Stimulated activated CD4-positive, alpha-beta T cell treated with anti-CD3 and anti-CD28 coated beads, Interleukin-4, amount 100 ng/mL, for 48 hours (primary cell): ENCODE measurements at regions not wholly inside any gene's neighbourhood (a gene's known extent, or its start where the extent isn't known, plus 50 kb on each side); places are given as distances from the start of the nearest gene placed in this dataset.

Experiments used
- DNase-seq, 2 donors: peaks; one replicate each; pipeline ENCODE4 v3.0.0-alpha.2; 2020; ENCODE audit warnings: low read depth in 2 of 2

DNA sequence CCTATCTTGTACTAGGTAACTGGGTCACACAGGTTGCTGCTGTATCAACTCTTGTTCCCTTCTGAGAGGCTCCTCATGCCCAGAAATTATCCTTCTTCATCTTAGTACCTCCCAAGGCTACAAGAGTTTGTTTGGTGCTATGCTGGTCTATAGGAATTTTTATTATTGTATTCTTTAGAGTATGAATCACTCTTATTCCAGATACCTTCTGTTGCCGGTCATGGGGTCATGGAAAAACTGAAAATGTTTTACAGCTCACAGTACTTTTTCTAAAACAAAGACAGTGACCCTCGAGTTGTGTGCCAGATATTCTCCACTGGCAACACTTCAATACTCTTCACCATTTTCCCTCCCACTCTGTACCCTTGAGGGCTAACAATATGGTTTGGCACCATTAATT, 1598.0 kb upstream of the TMEM132C start:
- DNase-seq = no peak

DNA sequence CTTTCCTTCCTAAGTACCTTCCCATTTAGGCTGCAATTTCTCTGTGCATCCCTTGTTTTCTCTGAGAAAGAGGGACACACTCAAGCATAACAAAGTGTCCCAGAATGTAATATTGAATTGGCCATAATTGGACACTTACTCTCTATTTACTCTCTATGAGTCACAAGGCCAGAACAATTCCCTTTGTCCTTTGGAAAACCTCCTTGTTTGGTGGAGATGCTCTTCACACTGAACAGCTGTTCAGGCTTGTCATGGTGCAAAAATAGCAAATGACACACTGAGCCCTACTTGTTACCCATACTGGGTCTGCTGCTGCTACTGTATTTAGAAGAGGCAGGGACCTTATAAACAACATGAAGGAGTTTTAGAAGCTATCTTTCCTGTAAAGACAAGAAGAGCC, 1590.5 kb upstream of the TMEM132C start:
- DNase-seq = no peak

DNA sequence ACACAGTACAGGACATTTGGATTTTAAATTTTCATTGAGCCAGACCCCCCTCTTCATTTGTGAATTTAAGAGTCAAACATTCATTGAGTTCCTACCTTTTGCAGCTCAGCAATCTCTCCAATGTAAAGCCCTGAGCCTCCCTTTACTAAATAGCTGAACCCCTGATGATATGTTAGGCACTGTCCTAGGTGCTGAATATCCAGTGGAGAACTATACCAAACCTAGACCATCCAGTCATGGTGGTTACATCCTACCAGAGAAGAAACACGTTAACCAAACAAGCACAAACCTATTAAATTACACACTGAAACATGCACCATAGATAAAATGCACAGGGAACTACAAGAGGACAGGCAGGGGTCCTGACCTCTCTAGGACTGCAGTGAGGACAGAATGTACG, 1585.3 kb upstream of the TMEM132C start:
- no peak for DNase-seq

DNA sequence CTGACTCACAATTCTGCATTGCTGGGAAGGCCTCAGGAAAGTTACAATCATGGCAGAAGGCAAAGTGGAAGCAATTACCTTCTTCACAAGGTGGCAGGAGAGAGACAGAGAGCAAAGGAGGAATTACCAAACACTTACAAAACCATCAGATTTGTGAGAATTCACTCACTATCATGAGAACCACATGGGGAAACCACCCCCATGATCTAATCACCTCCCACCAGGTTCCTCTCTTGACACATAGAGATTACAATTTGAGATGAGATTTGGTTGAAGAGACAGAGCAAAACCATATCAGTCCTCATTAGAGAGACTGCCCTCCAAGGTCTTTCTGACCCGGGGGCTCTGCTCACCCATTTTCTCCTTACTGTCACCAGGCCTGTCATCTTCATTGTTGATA, 1582.3 kb upstream of the TMEM132C start:
- DNase-seq = no peak

GRCh38 chr12:126685636-126686035, 1581.3 kb upstream of the TMEM132C start:
- no peak for DNase-seq

DNA sequence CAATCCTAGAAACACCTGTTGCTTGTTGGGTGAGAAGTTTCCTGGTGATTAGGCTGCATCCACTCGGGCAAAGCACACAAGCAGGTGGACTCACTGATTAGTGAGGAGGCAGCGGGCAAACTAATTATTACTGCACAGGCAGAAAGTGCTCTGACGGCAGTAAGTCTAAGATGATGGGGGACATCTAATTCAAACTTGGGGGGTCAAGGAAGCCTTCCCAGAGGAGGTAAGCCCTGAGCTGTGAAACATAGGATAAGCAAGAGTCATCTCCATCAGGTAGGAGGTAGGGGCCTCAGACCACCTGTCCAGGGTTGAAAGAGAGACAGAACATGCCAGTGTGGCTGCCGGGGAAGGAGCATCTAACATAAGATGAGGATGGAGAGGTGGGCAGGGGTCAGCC, 1578.4 kb upstream of the TMEM132C start:
- DNase-seq = no peak

- no peak for DNase-seq
Measured at GRCh38 chr12:126700096-126700495, 1566.9 kb upstream of the TMEM132C start.

DNA sequence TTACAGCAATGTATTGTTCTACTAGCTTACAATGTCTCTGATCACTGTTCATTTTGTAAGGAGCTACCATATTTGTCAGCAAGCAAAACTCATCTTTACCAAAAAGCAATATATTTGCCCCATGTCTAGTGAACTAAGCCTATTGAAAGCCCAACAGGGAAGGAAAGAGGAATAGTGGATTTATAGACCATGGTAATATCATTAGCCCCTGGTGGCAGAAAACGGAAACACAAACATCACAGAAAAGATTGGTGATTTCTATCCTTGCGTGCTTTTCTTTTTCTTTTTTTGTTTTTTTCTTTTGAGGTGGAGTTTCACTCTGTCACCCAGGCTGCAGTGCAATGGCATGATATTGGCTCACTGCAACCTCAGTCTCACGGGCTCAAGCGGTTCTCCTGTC, 1562.4 kb upstream of the TMEM132C start:
- no peak for DNase-seq

GRCh38 chr12:126706300-126706699, 1560.7 kb upstream of the TMEM132C start:
- DNase-seq = no peak

DNA sequence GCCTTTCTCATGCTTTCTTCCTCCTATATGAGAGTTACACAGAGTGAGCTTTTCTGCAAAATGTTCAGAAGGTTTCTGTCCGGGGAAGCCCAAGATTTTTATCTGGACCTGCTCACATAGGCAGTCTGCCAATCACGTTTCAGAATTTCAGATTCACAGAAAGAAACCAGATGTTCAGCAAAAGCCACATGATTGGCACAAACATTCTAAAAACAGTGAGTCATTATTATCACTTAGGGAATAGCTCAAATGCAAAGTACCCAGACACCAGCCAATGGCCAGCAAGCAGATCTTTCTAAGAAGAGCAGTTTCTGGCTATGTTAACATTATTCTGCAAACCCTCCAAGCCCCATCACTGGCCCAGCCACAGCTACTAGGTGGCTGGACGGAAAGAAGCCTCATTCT, 1558.5 kb upstream of the TMEM132C start:
- DNase-seq = no peak

DNA sequence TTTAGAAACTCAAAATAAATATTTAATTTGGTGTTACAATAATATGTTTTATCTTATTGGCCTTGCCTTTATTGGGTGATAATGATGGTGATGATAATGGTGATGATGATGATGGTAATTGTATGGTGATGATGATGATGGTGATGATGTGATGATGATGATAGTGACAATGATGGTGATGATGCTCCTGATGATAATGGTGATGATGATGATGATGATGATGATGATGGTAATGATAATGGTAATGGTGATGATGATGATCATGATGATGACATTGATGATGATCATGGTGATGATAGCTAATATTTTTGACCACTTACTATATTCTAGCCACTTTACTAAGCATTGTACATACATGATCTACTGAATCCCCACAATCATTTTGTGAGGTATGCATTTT, 1548.6 kb upstream of the TMEM132C start:
- DNase-seq = no peak

GRCh38 chr12:126719912-126720705, 1546.9 kb upstream of the TMEM132C start:
- DNase-seq = no peak

DNA sequence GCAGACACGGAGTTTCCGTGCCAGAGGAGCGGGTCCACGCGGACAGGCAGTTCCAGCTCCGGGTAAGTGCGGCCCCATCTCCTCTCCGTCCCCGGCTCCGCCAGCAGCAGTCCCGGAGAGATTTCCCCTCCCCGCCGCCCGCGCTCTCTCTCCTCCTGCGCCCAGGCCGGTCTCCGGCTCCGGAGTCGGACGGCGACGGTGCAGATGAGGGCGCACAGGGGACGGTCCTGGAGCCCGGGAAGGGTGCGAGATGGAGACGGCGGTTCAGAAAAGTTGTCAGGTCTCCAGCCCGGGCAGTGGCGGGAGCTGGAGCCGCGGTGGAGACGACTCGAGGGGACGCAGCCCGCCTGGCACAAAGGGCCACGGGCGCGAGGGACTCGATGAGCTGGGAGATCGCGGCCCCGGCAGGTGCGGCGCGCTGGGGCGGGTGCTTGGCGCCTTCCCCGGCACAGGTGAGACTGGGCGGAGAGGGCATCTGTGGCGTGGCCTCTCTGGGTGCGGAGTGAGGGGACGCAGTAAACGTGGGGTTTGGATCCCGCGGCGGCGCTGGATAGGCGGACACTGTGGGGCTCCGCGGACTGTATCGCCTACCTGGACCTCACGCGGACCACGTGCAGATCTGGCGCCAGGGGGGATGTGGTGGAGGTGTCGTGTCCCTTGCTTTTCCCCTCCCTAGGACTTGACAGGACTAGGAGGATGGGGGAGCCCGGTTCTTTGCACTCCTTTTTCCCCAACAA, 1540.3 kb upstream of the TMEM132C start:
- no peak for DNase-seq

GRCh38 chr12:126727218-126728075, 1539.5 kb upstream of the TMEM132C start:
- DNase-seq = no peak

DNA sequence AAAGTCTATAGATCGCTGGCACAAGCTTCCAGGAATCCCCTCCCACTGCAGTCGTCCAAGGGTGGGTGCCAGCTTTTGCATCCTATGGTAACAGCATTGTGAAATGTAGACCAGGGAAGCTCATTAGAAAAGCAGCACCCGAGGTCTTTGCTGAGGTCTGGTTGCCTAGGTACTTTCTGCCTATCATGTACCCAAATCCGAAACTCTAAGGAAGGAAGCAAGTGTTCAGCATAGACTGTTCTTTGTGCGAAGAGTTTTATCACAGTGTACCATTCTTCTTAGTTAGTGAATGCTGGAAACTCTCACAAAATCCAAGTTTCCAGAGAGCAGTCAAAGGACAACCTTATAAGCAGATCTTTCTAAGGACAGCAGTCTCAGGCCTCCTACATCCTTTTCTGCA, 1532.7 kb upstream of the TMEM132C start:
- no peak for DNase-seq

DNA sequence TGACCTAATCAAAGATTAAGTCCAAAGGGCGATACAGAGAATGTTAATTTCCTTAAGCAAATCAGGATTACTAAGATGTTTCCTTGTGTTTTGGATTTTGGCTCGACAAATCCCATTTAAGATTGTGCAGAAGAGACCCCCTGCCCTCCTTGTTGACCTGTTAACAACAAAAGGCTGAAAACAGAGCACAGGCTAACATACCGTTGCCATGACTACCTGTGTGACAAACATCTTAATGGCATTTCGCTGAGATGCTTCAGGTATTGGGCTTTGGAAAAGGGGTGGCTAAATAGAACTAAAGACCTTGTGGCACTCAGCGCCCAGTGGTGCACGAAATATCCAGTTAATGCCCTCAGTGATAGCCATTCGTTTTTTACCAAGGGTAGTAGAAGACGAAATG, 1532.3 kb upstream of the TMEM132C start:
- DNase-seq = no peak

GRCh38 chr12:126741536-126742240, 1525.3 kb upstream of the TMEM132C start:
- DNase-seq = no peak

- no peak for DNase-seq
Measured at GRCh38 chr12:126742241-126742641, 1524.7 kb upstream of the TMEM132C start.

GRCh38 chr12:126747530-126748149, 1519.3 kb upstream of the TMEM132C start:
- DNase-seq = peak; percentile 33 to 59

- no peak for DNase-seq
Measured at GRCh38 chr12:126752021-126752420, 1514.9 kb upstream of the TMEM132C start.

DNA sequence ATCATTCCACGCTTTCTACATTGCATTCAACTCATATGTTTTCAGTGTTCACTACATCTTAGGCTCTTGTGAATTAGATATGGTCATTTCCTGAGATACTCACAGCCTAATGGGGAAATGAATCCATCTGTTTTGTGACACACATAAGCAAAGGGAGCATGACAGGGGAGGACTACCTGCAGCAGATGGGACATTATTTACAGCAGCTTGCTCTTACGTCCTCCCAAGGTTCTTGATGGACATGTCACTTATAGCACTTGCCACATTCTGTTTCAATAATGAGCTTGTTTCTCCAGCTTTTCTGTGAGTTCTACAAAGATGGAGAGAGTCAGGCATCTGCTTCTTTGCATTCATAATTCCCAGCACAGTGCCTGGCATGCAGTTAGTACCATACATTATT, 1509.6 kb upstream of the TMEM132C start:
- no peak for DNase-seq
